ENCODE measurements at regions not wholly inside any gene's neighbourhood (a gene's known extent, or its start where the extent isn't known, plus 50 kb on each side); places are given as distances from the start of the nearest gene placed in this dataset.
A peak's percentile ranks its signal among the peaks of the same experiment; 100 is the strongest.

DNA sequence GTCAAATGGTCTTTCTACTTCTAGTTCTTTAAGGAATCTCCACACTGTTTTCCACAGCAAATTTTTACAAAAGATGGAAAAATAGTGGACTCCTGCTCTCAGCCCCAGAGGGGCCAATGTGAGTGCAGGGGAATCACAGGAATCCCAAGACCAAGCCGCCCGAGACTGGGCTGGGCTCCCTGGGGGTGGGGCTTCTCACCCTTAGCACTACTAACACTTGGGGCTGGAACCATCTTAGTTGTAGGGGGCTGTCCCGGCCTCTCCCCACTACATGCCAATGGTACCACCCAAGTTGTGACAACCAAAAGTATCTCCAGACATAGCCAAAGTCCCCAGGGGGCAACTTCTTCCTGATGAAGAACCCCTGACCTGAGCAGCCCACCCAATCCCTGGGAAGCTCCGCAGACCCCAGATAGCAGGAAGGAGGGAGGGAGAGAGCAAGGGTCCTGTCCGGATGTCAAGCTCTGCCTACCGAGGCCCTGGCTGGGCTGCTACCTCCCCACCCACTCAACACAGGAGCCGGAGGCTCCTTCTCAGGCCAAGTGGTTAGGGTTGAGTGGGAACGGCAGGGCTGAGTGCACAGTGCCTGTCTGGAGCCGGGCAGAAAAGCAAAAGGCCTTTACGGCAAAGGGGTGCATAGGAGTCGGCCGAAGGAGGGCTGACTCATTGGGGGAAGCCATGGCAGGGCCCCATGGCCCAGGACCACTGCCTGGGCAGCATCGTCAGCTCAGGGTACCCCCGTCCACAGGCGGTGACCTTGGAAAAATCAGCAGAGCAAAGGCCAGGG, 122.5 kb upstream of the FGF3 start:
- Histone ChIP-seq H3K4me1 (peaks cover 12% of the 10 kb centered on the region), H3K27ac (no peak overlapping the region), H3K27me3 (no peaks in the 10 kb centered on the region), H3K4me3 (no peak overlapping the region), H3K36me3 (no peaks in the 10 kb centered on the region), H3K9me3 (no peaks in the 10 kb centered on the region)
- intact Hi-C loops (cut with DNase I) = no loop called here
- ATAC-seq = no peak
- peak; percentile 28 for DNase-seq
- TF ChIP-seq, protein P1, sequence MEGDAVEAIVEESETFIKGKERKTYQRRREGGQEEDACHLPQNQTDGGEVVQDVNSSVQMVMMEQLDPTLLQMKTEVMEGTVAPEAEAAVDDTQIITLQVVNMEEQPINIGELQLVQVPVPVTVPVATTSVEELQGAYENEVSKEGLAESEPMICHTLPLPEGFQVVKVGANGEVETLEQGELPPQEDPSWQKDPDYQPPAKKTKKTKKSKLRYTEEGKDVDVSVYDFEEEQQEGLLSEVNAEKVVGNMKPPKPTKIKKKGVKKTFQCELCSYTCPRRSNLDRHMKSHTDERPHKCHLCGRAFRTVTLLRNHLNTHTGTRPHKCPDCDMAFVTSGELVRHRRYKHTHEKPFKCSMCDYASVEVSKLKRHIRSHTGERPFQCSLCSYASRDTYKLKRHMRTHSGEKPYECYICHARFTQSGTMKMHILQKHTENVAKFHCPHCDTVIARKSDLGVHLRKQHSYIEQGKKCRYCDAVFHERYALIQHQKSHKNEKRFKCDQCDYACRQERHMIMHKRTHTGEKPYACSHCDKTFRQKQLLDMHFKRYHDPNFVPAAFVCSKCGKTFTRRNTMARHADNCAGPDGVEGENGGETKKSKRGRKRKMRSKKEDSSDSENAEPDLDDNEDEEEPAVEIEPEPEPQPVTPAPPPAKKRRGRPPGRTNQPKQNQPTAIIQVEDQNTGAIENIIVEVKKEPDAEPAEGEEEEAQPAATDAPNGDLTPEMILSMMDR (IDR thresholded peaks at IDR 0.05) = no peak

DNA sequence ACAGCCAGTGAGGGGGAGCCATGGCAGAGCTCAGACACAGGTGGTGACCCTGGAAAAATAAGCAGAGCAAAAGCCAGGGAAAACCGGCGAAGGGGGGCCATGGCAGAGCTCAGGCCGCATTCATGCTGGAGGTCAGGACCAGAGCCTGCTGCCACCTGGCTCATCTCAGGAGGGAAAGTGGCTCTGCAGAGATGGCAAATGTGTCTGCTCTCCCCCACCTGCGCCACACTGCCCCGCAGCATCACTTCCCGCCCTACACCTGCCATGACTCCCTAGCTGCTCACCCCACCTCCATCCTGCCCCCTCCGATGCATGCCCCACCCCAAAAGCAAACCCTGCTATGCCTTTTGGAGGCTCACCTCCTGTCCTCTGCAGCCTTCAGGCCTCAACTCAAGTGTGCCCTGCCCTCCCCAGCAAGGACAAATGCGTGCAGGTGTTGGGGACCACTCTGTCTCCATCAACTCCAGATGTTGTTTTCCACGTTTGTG, 123.2 kb upstream of the FGF3 start:
- DNase-seq (peak; percentile 46), ATAC-seq (no peak)
- H3K9me3 ChIP-seq = no peaks in the 10 kb centered on the region
- H3K36me3 ChIP-seq = no peaks in the 10 kb centered on the region
- no peaks in the 10 kb centered on the region for H3K27me3 ChIP-seq
- TF ChIP-seq, protein P1 (IDR thresholded peaks at IDR 0.05) = no peak
- intact Hi-C loops (cut with DNase I) = no loop called here
- H3K27ac ChIP-seq = no peak overlapping the region
- H3K4me1 ChIP-seq = peaks cover 12% of the 10 kb centered on the region
- H3K4me3 ChIP-seq = no peak overlapping the region

DNA sequence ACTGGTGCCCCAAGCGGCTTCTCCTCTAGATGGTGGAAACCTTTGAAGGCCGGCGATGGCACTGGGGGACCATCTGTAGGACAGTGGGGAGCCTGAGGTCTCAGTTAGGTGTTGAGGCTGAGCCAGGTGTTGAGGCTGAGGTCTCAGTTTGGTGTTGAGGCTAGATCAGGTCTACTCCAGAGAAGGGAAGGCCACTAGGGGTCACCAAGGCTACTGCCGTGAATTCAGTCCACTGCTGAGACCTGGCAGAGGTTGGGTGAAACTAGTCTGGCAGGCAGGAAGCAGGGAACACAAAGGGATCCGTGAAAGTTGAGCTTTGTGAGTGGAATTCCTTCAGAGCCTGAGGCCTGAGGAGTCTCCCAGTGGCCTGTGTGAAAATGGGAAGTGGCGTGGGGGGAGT, 123.8 kb upstream of the FGF3 start:
- Histone ChIP-seq H3K4me1 (peaks cover 12% of the 10 kb centered on the region), H3K4me3 (no peak overlapping the region), H3K27me3 (no peaks in the 10 kb centered on the region), H3K27ac (no peak overlapping the region), H3K36me3 (no peaks in the 10 kb centered on the region), H3K9me3 (no peaks in the 10 kb centered on the region)
- peak; percentile 30 for DNase-seq
- ATAC-seq = no peak
- TF ChIP-seq, protein P1 (IDR thresholded peaks at IDR 0.05) = no peak
- intact Hi-C loops (cut with DNase I) = no loop called here

DNA sequence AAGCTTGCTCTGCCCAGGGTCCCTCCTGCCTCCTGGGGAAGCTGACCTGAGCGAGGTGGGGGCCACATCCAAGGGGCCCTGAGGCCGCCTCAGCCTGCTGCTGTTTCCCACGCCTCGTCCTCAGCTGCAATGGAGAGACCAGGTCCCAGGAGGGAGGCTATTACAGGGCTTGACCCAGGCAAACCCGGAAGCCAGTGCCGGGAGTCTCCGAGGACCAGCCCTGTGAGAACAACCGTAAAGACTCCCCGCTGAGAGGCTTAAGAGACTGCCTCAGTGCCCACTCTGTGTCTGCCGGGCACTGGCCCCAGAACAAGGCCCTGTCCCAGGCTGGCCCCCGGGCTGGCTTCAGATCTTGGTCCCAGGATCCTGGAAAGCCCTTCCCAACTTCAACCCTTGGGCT, 124.3 kb upstream of the FGF3 start:
- H3K4me3 ChIP-seq = no peak overlapping the region
- H3K27me3 ChIP-seq = no peaks in the 10 kb centered on the region
- H3K27ac ChIP-seq = no peak overlapping the region
- DNase-seq = peak; percentile 55
- H3K9me3 ChIP-seq = no peaks in the 10 kb centered on the region
- intact Hi-C loops (cut with DNase I) = no loop called here
- TF ChIP-seq, protein P1 (IDR thresholded peaks at IDR 0.05) = no peak
- ATAC-seq = no peak
- peaks cover 12% of the 10 kb centered on the region for H3K4me1 ChIP-seq
- H3K36me3 ChIP-seq = no peaks in the 10 kb centered on the region

DNA sequence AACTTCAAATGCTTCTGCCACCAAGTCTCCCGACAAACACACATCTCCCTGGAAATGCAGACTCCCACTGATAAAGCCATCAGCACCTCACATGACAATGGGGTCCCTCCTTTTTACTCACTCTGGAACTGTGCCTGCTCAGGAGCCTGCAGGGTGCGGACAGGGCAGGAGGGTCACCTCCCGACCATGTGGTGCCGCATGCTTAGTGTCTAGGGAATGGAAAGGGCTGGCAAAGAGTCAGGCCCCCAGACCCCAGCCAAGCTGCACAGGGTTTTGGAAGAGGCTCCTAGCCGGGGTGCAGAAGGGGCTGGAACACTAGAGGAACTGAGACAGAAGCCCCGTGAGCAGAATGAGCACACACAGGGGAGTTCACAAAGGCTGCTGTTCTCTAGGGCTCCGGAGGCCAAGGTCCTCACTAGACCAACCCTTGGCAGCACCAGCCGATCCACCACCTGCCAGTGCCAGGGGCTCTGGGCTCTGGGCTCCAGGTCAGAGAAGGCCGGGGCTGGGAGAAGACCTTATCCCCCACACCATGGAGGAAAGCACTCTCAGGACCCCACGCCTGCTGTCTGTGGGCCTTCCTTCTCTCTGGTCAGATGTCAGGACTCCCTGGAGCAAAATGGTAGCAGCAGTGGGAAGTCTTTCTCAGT, 125.1 kb upstream of the FGF3 start:
- Histone ChIP-seq H3K36me3 (no peaks in the 10 kb centered on the region), H3K27ac (no peak overlapping the region), H3K9me3 (no peaks in the 10 kb centered on the region), H3K4me1 (peaks cover 6% of the 10 kb centered on the region), H3K4me3 (no peak overlapping the region), H3K27me3 (no peaks in the 10 kb centered on the region)
- intact Hi-C loops (cut with DNase I) = no loop called here
- peak; percentile 42 for DNase-seq
- no peak for ATAC-seq
- TF ChIP-seq, protein P1 (IDR thresholded peaks at IDR 0.05) = no peak
